Tibial nerve (tissue), 4 donors: ENCODE measurements at regions not wholly inside any gene's neighbourhood (a gene's known extent, or its start where the extent isn't known, plus 50 kb on each side); places are given as distances from the start of the nearest gene placed in this dataset.

Experiments
- DNase-seq, 2 donors: peaks; one replicate each; pipeline ENCODE4 v3.0.0-alpha.2; 2019; ENCODE audit warnings: low spot score in 2 of 2
- H3K27ac ChIP-seq, 4 donors: fragments of 200-600 bp; sonication (generic) in 3 of 4; one replicate each; pipeline ENCODE4 v1.5.1; 2017 to 2019; ENCODE audit warnings: mild to moderate bottlenecking in 1 of 4
- H3K27me3 ChIP-seq, 2 donors: fragments of 200-600 bp; sonication (generic) in 1 of 2; one replicate each; pipeline versions ENCODE4 v1.5.1 to v1.6.0; 2017 to 2019
- H3K36me3 ChIP-seq, 3 donors: fragments of 200-600 bp; sonication (generic); one replicate each; pipeline ENCODE4 v1.5.1; 2018 to 2019
- H3K4me1 ChIP-seq, 4 donors: fragments of 200-600 bp; sonication (generic) in 3 of 4; one replicate each; pipeline ENCODE4 v1.5.1; 2017 to 2019
- H3K4me3 ChIP-seq, 4 donors: fragments of 200-600 bp; sonication (generic) in 3 of 4; one replicate each; pipeline ENCODE4 v1.5.1; 2017 to 2019; ENCODE audit warnings: mild to moderate bottlenecking in 1 of 4, moderate library complexity in 1 of 4
- H3K9me3 ChIP-seq, 4 donors: fragments of 200-600 bp; sonication (generic) in 3 of 4; one replicate each; pipeline ENCODE4 v1.5.1; 2017 to 2019
- CTCF ChIP-seq, 5 experiments: fragments of 200-600 bp in 3 of 5; fragments of 450-650 bp in 2 of 5; sonication (generic) in 3 of 5; IDR thresholded peaks; one replicate each; pipeline ENCODE4 v1.5.1; 2016 to 2019; ENCODE audit warnings: antibody characterized with exemption in 5 of 5, mild to moderate bottlenecking in 3 of 5, moderate library complexity in 2 of 5
- EP300 ChIP-seq, 2 donors: sonication (generic); formaldehyde crosslinking; IDR thresholded peaks; one replicate each; pipeline ENCODE4 v1.6.1; 2017; ENCODE audit warnings: antibody characterized with exemption in 2 of 2, mild to moderate bottlenecking in 1 of 2
- POLR2A ChIP-seq, 2 donors: fragments of 450-650 bp; IDR thresholded peaks; one replicate each; pipeline ENCODE4 v1.6.1; 2017; ENCODE audit warnings: antibody characterized with exemption in 2 of 2, mild to moderate bottlenecking in 2 of 2, moderate library complexity in 2 of 2
- WGBS, 2 donors: methylation state at CpG; one replicate each; pipeline ENCODE4 v1.1.5; 2018; 5-methylcytosine and 5-hydroxymethylcytosine counted together

- no peak overlapping the region for H3K4me3 ChIP-seq
- no peaks in the 10 kb centered on the region for H3K27me3 ChIP-seq
- H3K4me1 ChIP-seq: no peaks in the 10 kb centered on the region
- no peak overlapping the region for H3K27ac ChIP-seq
- 41 to 45% methylated on average over 2 of the region's 2 CpGs for WGBS, 2 donors
- H3K9me3 ChIP-seq: peaks cover 0 to 7% (median 0%) of the 10 kb centered on the region in 4 donors
- no peak for DNase-seq
- no peak for TF ChIP-seq EP300 (IDR thresholded peaks at IDR 0.05)
- TF ChIP-seq CTCF (IDR thresholded peaks at IDR 0.05): no peak
- TF ChIP-seq POLR2A (IDR thresholded peaks at IDR 0.05): no peak
- H3K36me3 ChIP-seq: no peaks in the 10 kb centered on the region
These were observed 178.9 kb downstream of the METTL4 start for GRCh38 chr18:2392446-2392845.

- Histone ChIP-seq H3K9me3 (no peaks in the 10 kb centered on the region), H3K27me3 (no peaks in the 10 kb centered on the region), H3K4me3 (no peak overlapping the region), H3K36me3 (no peaks in the 10 kb centered on the region), H3K27ac (no peak overlapping the region), H3K4me1 (no peaks in the 10 kb centered on the region)
- no peak for TF ChIP-seq EP300 (IDR thresholded peaks at IDR 0.05)
- TF ChIP-seq POLR2A (IDR thresholded peaks at IDR 0.05): no peak
- TF ChIP-seq CTCF (IDR thresholded peaks at IDR 0.05): no peak
- no peak for DNase-seq
- WGBS, 2 donors: 79 to 89% methylated on average over 7 of the region's 7 CpGs
These were observed 176.6 kb downstream of the METTL4 start for GRCh38 chr18:2394684-2395083.

GRCh38 chr18:2395427-2396161 lies 175.7 kb downstream of the METTL4 start:
- H3K36me3 ChIP-seq: no peaks in the 10 kb centered on the region
- no peak overlapping the region for H3K27ac ChIP-seq
- TF ChIP-seq POLR2A (IDR thresholded peaks at IDR 0.05) (no peak), EP300 (IDR thresholded peaks at IDR 0.05) (no peak), CTCF (IDR thresholded peaks at IDR 0.05) (no peak)
- H3K9me3 ChIP-seq: no peaks in the 10 kb centered on the region
- no peak overlapping the region for H3K4me3 ChIP-seq
- no peaks in the 10 kb centered on the region for H3K27me3 ChIP-seq
- no peak for DNase-seq
- WGBS, 2 donors: 51 to 53% methylated on average over 3 of the region's 3 CpGs
- no peaks in the 10 kb centered on the region for H3K4me1 ChIP-seq

- no peaks in the 10 kb centered on the region for H3K9me3 ChIP-seq
- no peak overlapping the region for H3K27ac ChIP-seq
- H3K27me3 ChIP-seq: no peaks in the 10 kb centered on the region
- 69 to 74% methylated on average over 2 of the region's 2 CpGs for WGBS, 2 donors
- DNase-seq: no peak
- no peaks in the 10 kb centered on the region for H3K4me1 ChIP-seq
- no peaks in the 10 kb centered on the region for H3K36me3 ChIP-seq
- TF ChIP-seq EP300 (IDR thresholded peaks at IDR 0.05) (no peak), CTCF (IDR thresholded peaks at IDR 0.05) (no peak), POLR2A (IDR thresholded peaks at IDR 0.05) (no peak)
- H3K4me3 ChIP-seq: no peak overlapping the region
These were observed 175.2 kb downstream of the METTL4 start for GRCh38 chr18:2396162-2396505.

- DNase-seq: no peak
- 68 to 82% methylated on average over 2 of the region's 2 CpGs for WGBS, 2 donors
- Histone ChIP-seq H3K36me3 (no peaks in the 10 kb centered on the region), H3K27ac (no peak overlapping the region), H3K4me1 (no peaks in the 10 kb centered on the region), H3K9me3 (no peaks in the 10 kb centered on the region), H3K4me3 (no peak overlapping the region), H3K27me3 (no peaks in the 10 kb centered on the region)
- TF ChIP-seq EP300 (IDR thresholded peaks at IDR 0.05): no peak
- no peak for TF ChIP-seq POLR2A (IDR thresholded peaks at IDR 0.05)
- no peak for TF ChIP-seq CTCF (IDR thresholded peaks at IDR 0.05)
These were observed 170.6 kb downstream of the METTL4 start for GRCh38 chr18:2400701-2401196.
